Jurkat, Clone E6-1 (cell line): ENCODE measurements at regions not wholly inside any gene's neighbourhood (a gene's known extent, or its start where the extent isn't known, plus 50 kb on each side); places are given as distances from the start of the nearest gene placed in this dataset.

Experiments
- DNase-seq: peaks from one replicate; pipeline ENCODE4 v3.0.0-alpha.2; 2011; ENCODE audit warnings: low read depth, low spot score
- H3K4me3 ChIP-seq: 2 replicates; pipeline ENCODE4 v1.5.1; 2011; ENCODE audit warnings: mild to moderate bottlenecking, low read length, control low read depth, moderate library complexity

- DNase-seq, result no peak
- no peak overlapping the region for H3K4me3 ChIP-seq
These were observed 431.9 kb upstream of the AGTR1 start for GRCh38 chr3:148265841-148266240.

DNA sequence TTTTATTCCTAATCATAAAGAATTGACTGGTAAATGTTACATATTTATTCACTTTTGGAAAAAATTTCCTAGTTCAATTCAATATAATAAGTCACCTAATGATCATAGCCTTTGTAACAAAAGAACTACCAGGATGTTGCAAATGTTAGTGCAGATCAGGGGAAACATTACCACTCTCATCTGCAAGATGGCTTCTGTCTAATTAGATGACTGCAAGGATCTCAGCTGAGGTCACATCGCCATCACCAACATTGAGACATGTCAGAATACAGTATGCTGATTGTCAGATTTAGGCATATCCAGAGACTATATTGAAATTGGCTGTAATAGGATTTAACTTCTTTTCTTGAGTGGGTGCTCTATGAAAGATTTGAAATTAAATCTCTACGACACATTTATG lies 431.4 kb upstream of the AGTR1 start:
- no peak for DNase-seq

DNA sequence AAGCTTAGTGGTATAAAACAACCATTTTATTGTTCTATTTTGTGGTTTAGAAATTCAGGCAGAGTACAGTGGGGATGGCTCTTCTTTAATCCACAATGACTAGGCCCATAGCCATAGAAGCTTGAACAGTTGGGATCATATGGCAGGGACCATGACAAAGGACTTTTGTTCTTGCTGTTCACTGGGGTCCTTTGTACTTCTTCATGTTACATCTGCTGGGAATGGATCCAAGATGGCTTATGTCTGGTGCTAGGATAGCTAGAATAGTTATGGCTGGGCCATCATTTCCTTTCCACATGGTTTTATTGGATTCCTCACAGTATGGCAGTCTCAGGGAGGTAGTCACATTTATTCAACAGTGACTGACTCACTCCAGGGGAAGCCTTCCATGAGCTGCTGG lies 427.9 kb upstream of the AGTR1 start:
- no peak for DNase-seq
- H3K4me3 ChIP-seq, result no peak overlapping the region

More for the DNA sequence above, 431.4 kb upstream of the AGTR1 start:
- H3K4me3 ChIP-seq, result no peak overlapping the region

DNA sequence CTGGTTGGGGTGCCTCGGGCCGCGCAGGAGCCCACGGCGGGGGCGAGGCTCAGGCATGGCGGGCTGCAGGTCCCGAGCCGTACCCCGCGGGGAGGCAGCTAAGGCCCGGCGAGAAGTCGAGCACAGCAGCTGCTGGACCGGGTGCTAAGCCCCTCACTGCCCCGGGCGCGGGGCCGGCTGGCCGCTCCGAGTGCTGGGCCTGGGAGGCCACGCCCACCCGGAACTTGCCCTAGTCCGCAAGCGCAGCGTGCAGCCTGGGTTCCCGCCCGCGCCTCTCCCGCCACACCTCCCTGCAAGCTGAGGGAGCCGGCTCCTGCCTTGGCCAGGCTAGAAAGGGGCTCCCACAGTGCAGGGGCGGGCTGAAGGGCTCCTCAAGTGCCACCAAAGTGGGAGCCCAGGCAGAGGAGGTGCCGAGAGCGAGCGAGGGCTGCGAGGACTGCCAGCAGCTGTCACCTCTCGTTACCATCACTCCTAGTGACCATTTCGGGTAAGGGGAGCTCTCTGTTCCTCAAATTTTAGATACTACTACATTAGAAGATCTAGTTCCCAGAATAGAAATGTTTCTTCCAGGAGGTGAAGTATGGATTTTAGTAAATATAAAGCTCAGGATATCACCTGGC lies 417.0 kb upstream of the AGTR1 start:
- no peak overlapping the region for H3K4me3 ChIP-seq
- DNase-seq, result no peak

DNA sequence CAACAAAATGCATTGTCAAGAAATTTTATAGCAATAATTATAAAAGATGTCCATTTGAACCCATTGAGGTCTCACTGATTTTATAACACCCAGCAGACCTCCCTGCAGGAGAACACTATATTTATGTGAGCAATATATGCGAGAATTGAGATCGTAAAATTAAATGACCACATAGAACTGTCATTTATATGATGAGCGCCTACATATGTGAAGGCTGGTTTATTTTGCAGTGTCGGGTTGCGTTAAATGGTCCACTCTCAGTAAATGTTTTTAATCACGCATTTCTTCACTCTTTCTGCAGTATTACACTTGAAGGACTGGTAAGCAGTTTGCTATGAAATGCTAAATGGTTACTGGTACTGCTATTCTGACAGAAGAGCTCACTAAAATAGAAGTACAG lies 408.5 kb upstream of the AGTR1 start:
- no peak for DNase-seq

DNA sequence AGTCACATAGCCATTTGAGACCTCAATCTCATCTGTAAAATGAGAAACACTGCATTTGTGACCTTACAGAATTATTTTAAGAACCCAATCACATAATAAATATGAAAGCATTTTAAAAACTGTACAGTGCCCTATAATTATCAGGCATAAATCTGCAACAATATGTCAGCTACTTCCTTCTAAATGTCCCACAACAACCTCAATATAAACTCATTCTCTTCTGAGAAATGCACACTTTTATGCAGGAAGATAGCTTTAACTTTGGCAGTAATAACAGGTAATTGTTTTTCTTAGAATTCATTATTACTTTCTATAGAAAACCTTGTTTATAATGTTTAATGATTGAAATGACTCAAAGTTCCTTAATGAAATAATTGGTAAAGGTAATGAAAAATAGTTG lies 400.7 kb upstream of the AGTR1 start:
- no peak for DNase-seq
- H3K4me3 ChIP-seq, result no peak overlapping the region

More for the DNA sequence above, 408.5 kb upstream of the AGTR1 start:
- H3K4me3 ChIP-seq, result no peak overlapping the region

DNA sequence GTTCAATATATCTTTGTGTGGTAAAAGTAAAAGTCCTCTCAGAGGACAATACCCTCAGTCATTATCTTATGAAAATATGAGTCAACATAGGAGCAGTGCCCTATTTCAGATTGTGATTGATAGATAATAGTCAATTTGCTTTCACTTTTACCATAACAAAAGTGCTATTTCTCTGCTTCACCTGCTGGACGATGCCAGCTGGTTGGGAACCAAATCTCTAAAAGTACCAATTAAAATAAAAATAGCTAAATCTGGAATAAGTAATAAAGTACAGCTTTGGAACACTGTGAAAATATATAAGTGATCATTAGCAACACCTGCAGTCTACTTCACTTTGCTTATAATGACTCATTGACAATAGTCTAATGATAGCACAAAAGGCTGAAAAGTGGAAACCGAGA lies 390.3 kb upstream of the AGTR1 start:
- no peak overlapping the region for H3K4me3 ChIP-seq
- no peak for DNase-seq

GRCh38 chr3:148309390-148310035 lies 388.2 kb upstream of the AGTR1 start:
- peak; percentile 39 for DNase-seq
- no peak overlapping the region for H3K4me3 ChIP-seq

DNA sequence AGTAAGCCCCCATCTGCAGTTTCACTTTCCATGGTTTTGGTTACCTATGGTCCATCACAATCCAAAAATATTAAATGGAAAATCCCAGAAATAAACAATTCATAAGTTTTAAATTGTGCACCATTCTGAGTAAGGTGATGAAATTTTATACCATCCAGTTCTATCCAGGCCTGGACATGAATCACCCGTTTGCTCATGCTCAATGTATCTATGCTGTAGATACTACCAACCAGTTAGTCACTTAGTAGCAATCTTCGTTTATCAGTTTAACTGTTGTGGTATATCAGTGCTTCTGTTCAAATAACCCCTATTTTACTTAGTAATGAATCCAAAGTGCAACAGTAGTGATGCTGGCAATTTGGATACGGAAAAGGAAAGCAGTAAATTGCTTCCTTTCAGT lies 381.9 kb upstream of the AGTR1 start:
- no peak overlapping the region for H3K4me3 ChIP-seq
- no peak for DNase-seq

DNA sequence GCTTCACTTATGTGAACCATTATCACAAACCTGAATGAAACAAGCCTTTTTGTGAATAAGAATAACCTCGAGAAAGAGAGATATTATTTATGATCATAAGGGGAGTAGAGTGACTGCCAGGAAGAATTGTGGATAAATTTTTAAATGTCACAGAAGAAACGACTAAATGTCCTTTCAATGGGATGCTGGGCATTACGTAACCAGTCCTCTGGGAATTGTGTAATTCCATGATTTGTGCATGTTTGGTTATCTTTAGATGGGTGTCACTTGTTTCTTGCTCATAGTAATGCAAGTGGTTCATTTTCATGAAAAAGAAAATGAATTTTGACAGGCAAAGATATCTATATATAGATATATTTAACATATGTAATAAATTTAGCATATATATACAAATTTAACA lies 379.5 kb upstream of the AGTR1 start:
- no peak for DNase-seq
- no peak overlapping the region for H3K4me3 ChIP-seq

- peak; percentile 12 for DNase-seq
- H3K4me3 ChIP-seq, result no peak overlapping the region
These were observed 378.4 kb upstream of the AGTR1 start for GRCh38 chr3:148319161-148319915.

GRCh38 chr3:148319960-148320359 lies 377.7 kb upstream of the AGTR1 start:
- no peak overlapping the region for H3K4me3 ChIP-seq
- no peak for DNase-seq

- DNase-seq, result no peak
- H3K4me3 ChIP-seq, result no peak overlapping the region
These were observed 368.0 kb upstream of the AGTR1 start for GRCh38 chr3:148329481-148330235.

GRCh38 chr3:148330542-148330941 lies 367.2 kb upstream of the AGTR1 start:
- no peak for DNase-seq
- no peak overlapping the region for H3K4me3 ChIP-seq

DNA sequence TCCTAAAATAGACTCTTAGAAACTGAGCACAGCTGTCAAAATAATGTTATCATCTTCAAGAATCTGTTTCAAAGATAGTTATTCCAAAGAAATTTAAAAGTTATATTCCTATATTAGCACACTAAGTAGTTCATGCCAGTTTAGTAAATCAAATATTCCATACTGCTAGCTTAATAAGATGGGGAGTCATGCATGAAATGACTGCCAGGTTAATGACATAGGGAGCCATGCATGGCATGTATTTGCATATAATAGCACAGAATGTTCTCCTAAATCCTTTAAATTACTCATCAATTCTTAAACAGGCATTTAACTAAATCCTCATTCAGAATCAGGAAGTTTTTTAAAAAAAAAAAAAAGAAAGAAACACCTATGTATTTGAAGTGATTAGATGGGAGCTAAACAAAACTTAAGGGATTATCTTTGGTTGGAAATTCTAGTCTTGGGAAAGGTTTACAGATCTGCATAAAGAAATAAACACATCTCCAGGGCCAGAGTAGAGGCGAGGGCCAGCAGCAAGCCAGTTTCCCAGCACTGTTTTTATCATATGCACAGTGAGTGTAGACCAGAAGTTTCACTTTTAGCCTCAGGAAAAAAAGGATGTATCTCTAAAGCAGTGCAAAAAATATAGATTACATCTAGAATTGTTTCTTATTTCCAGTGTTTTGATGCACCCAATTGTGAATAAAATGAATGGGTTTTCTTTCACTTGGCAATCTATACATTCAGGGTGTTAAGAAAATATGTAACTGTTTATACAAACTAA lies 366.4 kb upstream of the AGTR1 start:
- H3K4me3 ChIP-seq, result no peak overlapping the region
- no peak for DNase-seq

- no peak for DNase-seq
- H3K4me3 ChIP-seq, result no peak overlapping the region
These were observed 365.2 kb upstream of the AGTR1 start for GRCh38 chr3:148332509-148332908.

- no peak overlapping the region for H3K4me3 ChIP-seq
- no peak for DNase-seq
These were observed 364.6 kb upstream of the AGTR1 start for GRCh38 chr3:148333091-148333490.

DNA sequence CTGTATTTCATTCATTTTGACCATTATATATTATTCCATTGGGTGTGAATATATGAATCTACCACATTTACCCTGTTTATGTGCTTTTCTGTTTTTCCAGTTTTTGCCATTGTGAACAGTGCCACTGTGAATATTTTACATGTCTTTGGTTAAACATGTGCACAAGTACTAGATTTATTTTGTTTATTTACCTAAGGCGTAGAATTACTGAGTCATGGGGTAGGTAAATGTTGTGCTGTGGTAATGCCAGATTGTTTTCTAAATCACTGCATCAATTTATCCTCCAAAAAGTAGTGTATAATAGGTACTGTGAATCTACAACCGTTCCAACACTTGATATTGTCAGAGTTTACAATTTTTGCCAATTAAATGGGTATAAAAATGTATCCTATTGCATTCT lies 362.1 kb upstream of the AGTR1 start:
- DNase-seq, result no peak
- no peak overlapping the region for H3K4me3 ChIP-seq

DNA sequence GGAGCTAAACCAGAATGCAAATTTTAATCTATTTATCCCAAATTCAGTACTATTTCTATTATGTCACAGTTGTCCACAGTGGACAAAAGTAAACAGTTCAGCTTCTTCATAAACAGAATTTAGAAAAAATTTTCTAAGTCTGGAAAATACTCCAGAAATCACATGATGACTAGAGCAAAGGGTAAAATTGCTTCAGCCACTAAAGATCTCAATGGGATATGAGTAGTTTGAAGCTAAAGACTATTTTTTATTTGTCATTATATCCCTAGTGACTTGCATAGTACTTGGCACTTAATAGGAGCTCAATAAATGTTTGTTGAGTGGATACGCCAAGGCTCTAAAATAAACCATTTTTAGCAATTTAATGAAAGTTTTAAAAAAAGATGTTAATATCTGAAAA lies 354.3 kb upstream of the AGTR1 start:
- DNase-seq, result no peak
- no peak overlapping the region for H3K4me3 ChIP-seq
